Ectodermal cell (in vitro differentiated cells): ENCODE measurements at regions not wholly inside any gene's neighbourhood (a gene's known extent, or its start where the extent isn't known, plus 50 kb on each side); places are given as distances from the start of the nearest gene placed in this dataset.

Experiments
- H3K27ac ChIP-seq: 2 replicates; pipeline ENCODE4 v1.7.0; 2013; ENCODE audit warnings: mild to moderate bottlenecking, low read depth, low read length; ENCODE audit not compliant: insufficient read depth, poor library complexity, severe bottlenecking
- H3K27me3 ChIP-seq: 2 replicates; pipeline ENCODE4 v1.7.0; 2013; ENCODE audit warnings: mild to moderate bottlenecking, low read length; ENCODE audit not compliant: insufficient read depth, control insufficient read depth, poor library complexity, severe bottlenecking
- H3K36me3 ChIP-seq: one replicate; pipeline ENCODE4 v1.7.0; 2013; ENCODE audit warnings: low read length; ENCODE audit not compliant: control insufficient read depth, insufficient read depth
- H3K4me1 ChIP-seq: one replicate; pipeline ENCODE4 v1.7.0; 2013; ENCODE audit warnings: low read length; ENCODE audit not compliant: control insufficient read depth, insufficient read depth
- H3K4me3 ChIP-seq: 2 replicates; pipeline ENCODE4 v1.7.0; 2013; ENCODE audit warnings: low read depth, low read length, control low read depth; ENCODE audit not compliant: insufficient read depth
- H3K9me3 ChIP-seq: 2 replicates; pipeline ENCODE4 v1.7.0; 2013; ENCODE audit warnings: mild to moderate bottlenecking, low read length, moderate library complexity; ENCODE audit not compliant: control insufficient read depth
- WGBS, 2 experiments: methylation state at CpG; one replicate each; pipeline ENCODE4 v1.1.7; 2013; ENCODE audit warnings: missing lambda C conversion rate in 2 of 2; 5-methylcytosine and 5-hydroxymethylcytosine counted together

- H3K27me3 ChIP-seq, result peaks cover 39% of the 10 kb centered on the region
- no peaks in the 10 kb centered on the region for H3K9me3 ChIP-seq
- H3K36me3 ChIP-seq, result no peaks in the 10 kb centered on the region
- H3K27ac ChIP-seq, result no peak overlapping the region
- peaks cover 8% of the 10 kb centered on the region for H3K4me1 ChIP-seq
- 86% methylated on average over 20 of the region's 20 CpGs for WGBS, 2 experiments
- H3K4me3 ChIP-seq, result no peak overlapping the region
Measured at GRCh38 chr5:1934801-1935429, 52.2 kb upstream of the IRX4 start.

GRCh38 chr5:1934056-1934394, 51.3 kb upstream of the IRX4 start:
- Histone ChIP-seq H3K27ac (no peak overlapping the region), H3K4me3 (no peak overlapping the region), H3K27me3 (peaks cover 41% of the 10 kb centered on the region), H3K36me3 (no peaks in the 10 kb centered on the region), H3K4me1 (peaks cover 8% of the 10 kb centered on the region), H3K9me3 (no peaks in the 10 kb centered on the region)
- WGBS, 2 experiments, result 90% methylated on average over 9 of the region's 9 CpGs

GRCh38 chr5:1933364-1934055, 50.8 kb upstream of the IRX4 start:
- no peaks in the 10 kb centered on the region for H3K9me3 ChIP-seq
- WGBS, 2 experiments, result 89 to 90% methylated on average over 13 to 14 of the region's 14 CpGs
- no peaks in the 10 kb centered on the region for H3K36me3 ChIP-seq
- no peak overlapping the region for H3K4me3 ChIP-seq
- H3K27ac ChIP-seq, result no peak overlapping the region
- peaks cover 8% of the 10 kb centered on the region for H3K4me1 ChIP-seq
- peaks cover 41% of the 10 kb centered on the region for H3K27me3 ChIP-seq
